B cell (primary cell): ENCODE measurements at regions not wholly inside any gene's neighbourhood (a gene's known extent, or its start where the extent isn't known, plus 50 kb on each side); places are given as distances from the start of the nearest gene placed in this dataset.

ENCODE experiments used
- ATAC-seq: fragments of 200-7000 bp; cut with Tn5 transposase; one replicate; pipeline ENCODE4 v1.10.0; 2021; ENCODE audit warnings: low read depth, mild to moderate bottlenecking, moderate number of reproducible peaks, moderate library complexity
- CTCF ChIA-PET: fragments of 350-600 bp; sonication (Branson Sonifier 250); formaldehyde crosslinking; loops from one replicate; lab custom pipeline; 2021; ENCODE audit warnings: antibody characterized with exemption, inconsistent platforms; lab: Charles Lee
- POLR2A ChIA-PET: fragments of 350-600 bp; sonication (Branson Sonifier 250); formaldehyde crosslinking; loops from one replicate; lab custom pipeline; 2021; ENCODE audit warnings: antibody characterized with exemption; lab: Charles Lee
- DNase-seq: peaks from one replicate; pipeline ENCODE4 v3.0.0; 2013
- H2AFZ ChIP-seq: 2 replicates; pipeline ENCODE4 v1.6.1; 2012; ENCODE audit warnings: mild to moderate bottlenecking, low read depth, low read length; ENCODE audit not compliant: insufficient read depth, poor library complexity, severe bottlenecking
- H3K27ac ChIP-seq, 2 donors: 1 replicate in 1 of 2; 2 replicates in 1 of 2; pipeline ENCODE4 v1.5.1; 2012 to 2013; ENCODE audit warnings: low read length in 2 of 2, mild to moderate bottlenecking in 2 of 2, moderate library complexity in 1 of 2
- H3K27me3 ChIP-seq, 4 experiments: fragments of 200-600 bp in 1 of 4; sonication (generic) in 1 of 4; replicated peaks in 1 of 4; 1 replicate in 2 of 4; 2 replicates in 2 of 4; pipeline versions ENCODE4 v1.6.1 to v1.7.0; 2013 to 2016; ENCODE audit warnings: low read length in 3 of 4, mild to moderate bottlenecking in 2 of 4, mixed read lengths in 1 of 4, moderate library complexity in 1 of 4; ENCODE audit not compliant: insufficient read depth in 4 of 4, control insufficient read depth in 3 of 4; ENCODE audit errors: control extremely low read depth in 1 of 4
- H3K36me3 ChIP-seq, 2 experiments: replicated peaks in 1 of 2; 1 replicate in 1 of 2; 2 replicates in 1 of 2; pipeline versions ENCODE4 v1.6.1 to v1.7.1; 2013; ENCODE audit warnings: low read length in 1 of 2; ENCODE audit not compliant: insufficient read depth in 2 of 2, control insufficient read depth in 1 of 2; ENCODE audit errors: control extremely low read depth in 1 of 2, extremely low read depth in 1 of 2
- H3K4me1 ChIP-seq, 2 donors: fragments of 200-600 bp in 1 of 2; sonication (generic) in 1 of 2; 1 replicate in 1 of 2; 2 replicates in 1 of 2; pipeline versions ENCODE4 v1.5.1 to v1.6.1; 2013 to 2017; ENCODE audit warnings: low read length in 2 of 2; ENCODE audit not compliant: control insufficient read depth in 2 of 2, insufficient read depth in 2 of 2
- H3K4me2 ChIP-seq: replicated peaks from 2 replicates; pipeline ENCODE3; 2012; ENCODE audit warnings: mild to moderate bottlenecking, low read depth, low read length; ENCODE audit not compliant: poor library complexity, severe bottlenecking
- H3K4me3 ChIP-seq, 5 experiments: fragments of 200-600 bp in 1 of 5; sonication (generic) in 1 of 5; 1 replicate in 3 of 5; 2 replicates in 2 of 5; pipeline versions ENCODE4 v1.5.1 to v1.7.0; 2011 to 2016; ENCODE audit warnings: low read length in 4 of 5, mild to moderate bottlenecking in 4 of 5, low read depth in 2 of 5, control low read depth in 1 of 5, moderate library complexity in 1 of 5; ENCODE audit not compliant: insufficient read depth in 1 of 5; ENCODE audit errors: control extremely low read depth in 1 of 5, extremely low read depth in 1 of 5
- H3K79me2 ChIP-seq: fragments of 200-600 bp; sonication (generic); one replicate; pipeline ENCODE4 v1.6.0; 2016; ENCODE audit warnings: low read length; ENCODE audit not compliant: control insufficient read depth, insufficient read depth
- H3K9ac ChIP-seq: fragments of 200-600 bp; sonication (generic); 2 replicates; pipeline ENCODE4 v1.6.1; 2017; ENCODE audit warnings: mild to moderate bottlenecking, low read length, moderate library complexity
- H3K9me3 ChIP-seq, 3 donors: one replicate each; pipeline versions ENCODE4 v1.6.1 to v1.7.1; 2013; ENCODE audit warnings: low read length in 2 of 3; ENCODE audit not compliant: control insufficient read depth in 2 of 3, insufficient read depth in 1 of 3; ENCODE audit errors: control extremely low read depth in 1 of 3
- H4K20me1 ChIP-seq: 2 replicates; pipeline ENCODE4 v1.6.0; 2012; ENCODE audit warnings: mild to moderate bottlenecking, low read length; ENCODE audit not compliant: insufficient read depth, control insufficient read depth, poor library complexity, severe bottlenecking
- H3K27ac Mint-ChIP-seq: one replicate; pipeline ENCODE4 v1.8.0; 2021; ENCODE audit warnings: mixed read lengths
- H3K27me3 Mint-ChIP-seq: one replicate; pipeline ENCODE4 v1.8.0; 2021; ENCODE audit warnings: mixed read lengths
- H3K4me1 Mint-ChIP-seq: one replicate; pipeline ENCODE4 v1.8.0; 2021; ENCODE audit warnings: mixed read lengths
- H3K4me3 Mint-ChIP-seq: one replicate; pipeline ENCODE4 v1.8.0; 2021; ENCODE audit warnings: mixed read lengths
- H3K9me3 Mint-ChIP-seq: one replicate; pipeline ENCODE4 v1.8.0; 2022; ENCODE audit warnings: mixed read lengths; ENCODE audit not compliant: insufficient read depth
- EZH2 ChIP-seq: IDR thresholded peaks from 2 replicates; pipeline ENCODE4 v1.6.1; 2012; ENCODE audit warnings: borderline replicate concordance, low read depth, mild to moderate bottlenecking, moderate library complexity, low read length; ENCODE audit not compliant: insufficient read depth, poor library complexity, severe bottlenecking
- WGBS: methylation state at CpG from one replicate; pipeline ENCODE4 v1.1.5; 2013; ENCODE audit warnings: missing lambda C conversion rate; ENCODE audit not compliant: insufficient coverage; 5-methylcytosine and 5-hydroxymethylcytosine counted together
- intact Hi-C: fragments of 100-400 bp; cut with micrococcal nuclease; formaldehyde crosslinking; loops from one replicate; pipeline ENCODE4 v1.10.0; 2022
- TF ChIP-seq, protein P1 (sequence below): fragments of 200-600 bp; IDR thresholded peaks from one replicate; pipeline ENCODE4 v1.8.0; 2022; ENCODE audit warnings: antibody characterized with exemption, mild to moderate bottlenecking

DNA sequence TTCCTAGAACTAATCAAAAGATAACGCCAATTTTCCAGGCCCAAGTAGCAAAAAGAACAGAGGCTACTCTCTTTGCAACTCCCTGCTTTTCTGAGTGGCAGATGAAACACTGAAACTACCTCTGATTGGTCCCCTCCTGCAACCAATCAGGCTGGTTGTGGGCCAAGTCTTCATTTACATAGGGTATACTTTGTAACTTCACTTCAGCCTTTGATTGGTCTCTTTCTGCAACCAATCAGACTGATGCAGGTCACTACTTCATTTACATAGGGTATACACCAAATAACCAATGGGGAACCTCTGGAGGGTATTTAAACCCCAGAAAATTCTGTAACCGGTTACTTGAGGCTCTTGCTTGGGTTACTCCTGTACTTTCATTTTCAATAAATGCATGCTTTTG lies 289.6 kb downstream of the MED10 start:
- no peak overlapping the region for H3K27ac ChIP-seq
- ATAC-seq (no peak), DNase-seq (no peak)
- H3K79me2 ChIP-seq, result no peaks in the 10 kb centered on the region
- ChIA-PET CTCF (no interaction called here), POLR2A (no interaction called here)
- no peaks in the 10 kb centered on the region for H4K20me1 ChIP-seq
- no peaks in the 10 kb centered on the region for H3K36me3 ChIP-seq
- H3K9ac ChIP-seq, result no peak overlapping the region
- no peak overlapping the region for H3K4me2 ChIP-seq
- no peaks in the 10 kb centered on the region for H3K4me1 Mint-ChIP-seq
- H3K9me3 Mint-ChIP-seq, result no peaks in the 10 kb centered on the region
- H3K27ac Mint-ChIP-seq, result no peak overlapping the region
- TF ChIP-seq, protein P1, sequence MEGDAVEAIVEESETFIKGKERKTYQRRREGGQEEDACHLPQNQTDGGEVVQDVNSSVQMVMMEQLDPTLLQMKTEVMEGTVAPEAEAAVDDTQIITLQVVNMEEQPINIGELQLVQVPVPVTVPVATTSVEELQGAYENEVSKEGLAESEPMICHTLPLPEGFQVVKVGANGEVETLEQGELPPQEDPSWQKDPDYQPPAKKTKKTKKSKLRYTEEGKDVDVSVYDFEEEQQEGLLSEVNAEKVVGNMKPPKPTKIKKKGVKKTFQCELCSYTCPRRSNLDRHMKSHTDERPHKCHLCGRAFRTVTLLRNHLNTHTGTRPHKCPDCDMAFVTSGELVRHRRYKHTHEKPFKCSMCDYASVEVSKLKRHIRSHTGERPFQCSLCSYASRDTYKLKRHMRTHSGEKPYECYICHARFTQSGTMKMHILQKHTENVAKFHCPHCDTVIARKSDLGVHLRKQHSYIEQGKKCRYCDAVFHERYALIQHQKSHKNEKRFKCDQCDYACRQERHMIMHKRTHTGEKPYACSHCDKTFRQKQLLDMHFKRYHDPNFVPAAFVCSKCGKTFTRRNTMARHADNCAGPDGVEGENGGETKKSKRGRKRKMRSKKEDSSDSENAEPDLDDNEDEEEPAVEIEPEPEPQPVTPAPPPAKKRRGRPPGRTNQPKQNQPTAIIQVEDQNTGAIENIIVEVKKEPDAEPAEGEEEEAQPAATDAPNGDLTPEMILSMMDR, result no peak
- TF ChIP-seq EZH2, result no peak
- H3K4me3 Mint-ChIP-seq, result no peak overlapping the region
- H3K27me3 ChIP-seq, result no peaks in the 10 kb centered on the region
- no peaks in the 10 kb centered on the region for H3K27me3 Mint-ChIP-seq
- WGBS, result 94% methylated on average over 2 of the region's 2 CpGs
- H3K4me1 ChIP-seq, result no peaks in the 10 kb centered on the region
- intact Hi-C loops, result no loop called here
- H2AFZ ChIP-seq, result no peak overlapping the region
- H3K9me3 ChIP-seq, result no peaks in the 10 kb centered on the region
- no peak overlapping the region for H3K4me3 ChIP-seq

DNA sequence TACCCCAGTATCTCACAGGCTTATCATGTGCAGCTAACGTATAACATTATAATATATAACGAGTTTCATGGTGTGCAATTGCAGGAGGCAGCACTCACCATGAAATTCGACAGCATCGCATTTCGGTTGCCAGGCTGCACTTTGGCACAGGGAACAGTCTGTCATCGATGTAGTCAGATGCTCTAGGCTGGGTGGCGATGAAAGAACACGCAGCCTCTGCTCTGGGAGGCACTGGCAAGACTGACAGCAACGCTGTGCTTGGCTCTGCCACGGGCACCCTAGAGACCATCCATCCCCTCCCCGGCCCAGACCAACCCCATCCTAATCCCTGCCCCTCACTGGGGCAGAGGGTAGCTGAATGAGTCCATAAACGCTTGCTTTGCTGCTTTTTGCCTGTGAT lies 290.8 kb downstream of the MED10 start:
- Histone ChIP-seq H3K27ac (no peak overlapping the region), H3K4me1 (no peaks in the 10 kb centered on the region), H3K4me2 (no peak overlapping the region), H3K9me3 (no peaks in the 10 kb centered on the region), H3K9ac (no peak overlapping the region), H3K27me3 (no peaks in the 10 kb centered on the region), H3K4me3 (no peak overlapping the region), H4K20me1 (no peaks in the 10 kb centered on the region), H3K36me3 (no peaks in the 10 kb centered on the region), H2AFZ (no peak overlapping the region), H3K79me2 (no peaks in the 10 kb centered on the region)
- CTCF ChIA-PET, result no interaction called here
- POLR2A ChIA-PET, result no interaction called here
- intact Hi-C loops, result no loop called here
- 95% methylated on average over 11 of the region's 12 CpGs for WGBS
- H3K27me3 Mint-ChIP-seq, result no peaks in the 10 kb centered on the region
- no peak overlapping the region for H3K4me3 Mint-ChIP-seq
- no peak overlapping the region for H3K27ac Mint-ChIP-seq
- H3K4me1 Mint-ChIP-seq, result no peaks in the 10 kb centered on the region
- DNase-seq (no peak), ATAC-seq (no peak)
- TF ChIP-seq, protein P1, result no peak
- TF ChIP-seq EZH2, result no peak
- no peaks in the 10 kb centered on the region for H3K9me3 Mint-ChIP-seq
